ENCODE measurements at regions not wholly inside any gene's neighbourhood (a gene's known extent, or its start where the extent isn't known, plus 50 kb on each side); places are given as distances from the start of the nearest gene placed in this dataset.

GRCh38 chr1:56206391-56206790 is 373.0 kb downstream of the PLPP3 start:
- Histone ChIP-seq H3K27me3 (ENCODE audit: insufficient read depth, low read length, poor library complexity, severe bottlenecking) (no peaks in the 10 kb centered on the region), H3K79me2 (ENCODE audit: insufficient read depth, low read length) (no peaks in the 10 kb centered on the region), H3K4me3 (ENCODE audit: low read length, poor library complexity, severe bottlenecking) (no peak overlapping the region), H2AFZ (ENCODE audit: low read length) (no peak overlapping the region), H3K9ac (ENCODE audit: low read depth, low read length, poor library complexity, severe bottlenecking) (no peak overlapping the region), H3F3A (ENCODE audit: low read depth) (no peaks in the 10 kb centered on the region), H3K9me3 (ENCODE audit: insufficient read depth, low read depth, low read length) (no peaks in the 10 kb centered on the region), H3K4me1 (ENCODE audit: insufficient read depth, low read length, poor library complexity, severe bottlenecking) (no peaks in the 10 kb centered on the region), H4K20me1 (ENCODE audit: insufficient read depth, low read length, poor library complexity, severe bottlenecking) (no peaks in the 10 kb centered on the region), H3K9me2 (replicated peaks; ENCODE audit: low read depth, low read length) (no peaks in the 10 kb centered on the region), H3K4me2 (ENCODE audit: low read depth, low read length, poor library complexity, severe bottlenecking) (no peak overlapping the region), H3K36me3 (ENCODE audit: insufficient read depth, low read length) (no peaks in the 10 kb centered on the region)
- no peak for TF ChIP-seq EZH2phosphoT487 (IDR thresholded peaks at IDR 0.05; ENCODE audit: borderline replicate concordance)

GRCh38 chr1:56204206-56204605 is 375.2 kb downstream of the PLPP3 start:
- H3K4me3 ChIP-seq (ENCODE audit: low read length, poor library complexity, severe bottlenecking), result no peak overlapping the region
- H3K4me2 ChIP-seq (ENCODE audit: low read depth, low read length, poor library complexity, severe bottlenecking), result no peak overlapping the region
- H3K79me2 ChIP-seq (ENCODE audit: insufficient read depth, low read length), result no peaks in the 10 kb centered on the region
- H3K9ac ChIP-seq (ENCODE audit: low read depth, low read length, poor library complexity, severe bottlenecking), result no peak overlapping the region
- H3K4me1 ChIP-seq (ENCODE audit: insufficient read depth, low read length, poor library complexity, severe bottlenecking), result no peaks in the 10 kb centered on the region
- no peak for TF ChIP-seq CTCF (conservative IDR thresholded peaks at IDR 0.05; ENCODE audit: low read length)
- TF ChIP-seq EZH2phosphoT487 (IDR thresholded peaks at IDR 0.05; ENCODE audit: borderline replicate concordance), result no peak
- H3K27me3 ChIP-seq (ENCODE audit: insufficient read depth, low read length, poor library complexity, severe bottlenecking), result no peaks in the 10 kb centered on the region
- H3K9me2 ChIP-seq (replicated peaks; ENCODE audit: low read depth, low read length), result no peaks in the 10 kb centered on the region
- H3K9me3 ChIP-seq (ENCODE audit: insufficient read depth, low read depth, low read length), result no peaks in the 10 kb centered on the region
- no peaks in the 10 kb centered on the region for H4K20me1 ChIP-seq (ENCODE audit: insufficient read depth, low read length, poor library complexity, severe bottlenecking)
- no peaks in the 10 kb centered on the region for H3F3A ChIP-seq (ENCODE audit: low read depth)
- no peak overlapping the region for H2AFZ ChIP-seq (ENCODE audit: low read length)
- H3K36me3 ChIP-seq (ENCODE audit: insufficient read depth, low read length), result no peaks in the 10 kb centered on the region

GRCh38 chr1:56202796-56203492 is 376.4 kb downstream of the PLPP3 start:
- Histone ChIP-seq H3K36me3 (ENCODE audit: insufficient read depth, low read length) (no peaks in the 10 kb centered on the region), H3K27me3 (ENCODE audit: insufficient read depth, low read length, poor library complexity, severe bottlenecking) (no peaks in the 10 kb centered on the region), H3K9me2 (replicated peaks; ENCODE audit: low read depth, low read length) (no peaks in the 10 kb centered on the region), H3K4me2 (ENCODE audit: low read depth, low read length, poor library complexity, severe bottlenecking) (no peak overlapping the region), H4K20me1 (ENCODE audit: insufficient read depth, low read length, poor library complexity, severe bottlenecking) (no peaks in the 10 kb centered on the region), H3K9ac (ENCODE audit: low read depth, low read length, poor library complexity, severe bottlenecking) (no peak overlapping the region), H3F3A (ENCODE audit: low read depth) (no peaks in the 10 kb centered on the region), H3K4me1 (ENCODE audit: insufficient read depth, low read length, poor library complexity, severe bottlenecking) (no peaks in the 10 kb centered on the region), H3K9me3 (ENCODE audit: insufficient read depth, low read depth, low read length) (no peaks in the 10 kb centered on the region), H2AFZ (ENCODE audit: low read length) (no peak overlapping the region), H3K79me2 (ENCODE audit: insufficient read depth, low read length) (no peaks in the 10 kb centered on the region), H3K4me3 (ENCODE audit: low read length, poor library complexity, severe bottlenecking) (no peak overlapping the region)
- no peak for TF ChIP-seq CTCF (conservative IDR thresholded peaks at IDR 0.05; ENCODE audit: low read length)
- no peak for TF ChIP-seq EZH2phosphoT487 (IDR thresholded peaks at IDR 0.05; ENCODE audit: borderline replicate concordance)

GRCh38 chr1:56202186-56202585 is 377.2 kb downstream of the PLPP3 start:
- Histone ChIP-seq H3K79me2 (ENCODE audit: insufficient read depth, low read length) (no peaks in the 10 kb centered on the region), H3F3A (ENCODE audit: low read depth) (no peaks in the 10 kb centered on the region), H4K20me1 (ENCODE audit: insufficient read depth, low read length, poor library complexity, severe bottlenecking) (no peaks in the 10 kb centered on the region), H3K9ac (ENCODE audit: low read depth, low read length, poor library complexity, severe bottlenecking) (no peak overlapping the region), H3K4me1 (ENCODE audit: insufficient read depth, low read length, poor library complexity, severe bottlenecking) (no peaks in the 10 kb centered on the region), H3K9me3 (ENCODE audit: insufficient read depth, low read depth, low read length) (no peaks in the 10 kb centered on the region), H3K9me2 (replicated peaks; ENCODE audit: low read depth, low read length) (no peaks in the 10 kb centered on the region), H3K4me3 (ENCODE audit: low read length, poor library complexity, severe bottlenecking) (no peak overlapping the region), H3K4me2 (ENCODE audit: low read depth, low read length, poor library complexity, severe bottlenecking) (no peak overlapping the region), H3K27me3 (ENCODE audit: insufficient read depth, low read length, poor library complexity, severe bottlenecking) (no peaks in the 10 kb centered on the region), H2AFZ (ENCODE audit: low read length) (no peak overlapping the region), H3K36me3 (ENCODE audit: insufficient read depth, low read length) (no peaks in the 10 kb centered on the region)
- TF ChIP-seq EZH2phosphoT487 (IDR thresholded peaks at IDR 0.05; ENCODE audit: borderline replicate concordance), result no peak
- no peak for TF ChIP-seq CTCF (conservative IDR thresholded peaks at IDR 0.05; ENCODE audit: low read length)

Data from Loucy (cell line).